Loucy (cell line): ENCODE measurements at regions not wholly inside any gene's neighbourhood (a gene's known extent, or its start where the extent isn't known, plus 50 kb on each side); places are given as distances from the start of the nearest gene placed in this dataset.

Experiments used
- EZH2phosphoT487 ChIP-seq: fragments of 200-600 bp; IDR thresholded peaks from 2 replicates; pipeline ENCODE4 v1.6.1; 2018; ENCODE audit warnings: antibody characterized with exemption, mild to moderate bottlenecking, moderate library complexity, borderline replicate concordance
- TF ChIP-seq, protein P1 (sequence below): fragments of 200-600 bp; sonication (generic); conservative IDR thresholded peaks from 2 replicates; pipeline ENCODE4 v1.5.1; 2014; ENCODE audit warnings: mild to moderate bottlenecking, antibody characterized with exemption, low read length

DNA sequence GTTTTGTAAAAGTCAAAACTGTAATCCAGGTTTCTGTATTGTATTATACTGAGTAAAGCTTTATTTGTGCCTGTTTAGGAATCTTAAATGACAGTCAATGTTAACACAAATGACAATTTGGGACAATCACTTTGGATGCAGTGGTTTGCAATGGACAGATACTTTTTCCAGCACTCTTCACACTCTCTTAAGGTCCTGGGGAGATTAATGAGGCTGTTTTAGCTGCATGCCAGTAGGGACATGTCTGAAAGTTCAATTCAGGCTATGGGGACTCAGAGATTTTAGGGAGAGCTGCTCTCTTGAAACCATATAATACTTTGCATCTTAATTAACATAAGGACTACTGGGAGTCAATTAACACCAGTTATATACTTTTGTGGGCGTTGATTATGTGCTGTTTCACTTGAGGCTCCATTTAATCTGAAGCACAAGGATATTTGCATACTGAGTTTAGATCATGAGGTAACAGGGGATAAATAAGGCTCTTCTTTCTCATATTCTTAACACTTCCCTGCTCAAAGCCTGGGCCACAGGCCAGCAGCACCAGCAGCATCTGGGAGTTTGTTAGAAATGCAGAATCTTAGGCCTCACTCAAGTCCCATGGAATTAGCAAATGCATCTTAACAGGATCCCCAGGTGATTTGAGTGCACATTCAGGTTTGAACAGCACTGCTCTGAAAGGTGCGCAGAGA is 972.8 kb downstream of the PLOD2 start:
- TF ChIP-seq, protein P1, sequence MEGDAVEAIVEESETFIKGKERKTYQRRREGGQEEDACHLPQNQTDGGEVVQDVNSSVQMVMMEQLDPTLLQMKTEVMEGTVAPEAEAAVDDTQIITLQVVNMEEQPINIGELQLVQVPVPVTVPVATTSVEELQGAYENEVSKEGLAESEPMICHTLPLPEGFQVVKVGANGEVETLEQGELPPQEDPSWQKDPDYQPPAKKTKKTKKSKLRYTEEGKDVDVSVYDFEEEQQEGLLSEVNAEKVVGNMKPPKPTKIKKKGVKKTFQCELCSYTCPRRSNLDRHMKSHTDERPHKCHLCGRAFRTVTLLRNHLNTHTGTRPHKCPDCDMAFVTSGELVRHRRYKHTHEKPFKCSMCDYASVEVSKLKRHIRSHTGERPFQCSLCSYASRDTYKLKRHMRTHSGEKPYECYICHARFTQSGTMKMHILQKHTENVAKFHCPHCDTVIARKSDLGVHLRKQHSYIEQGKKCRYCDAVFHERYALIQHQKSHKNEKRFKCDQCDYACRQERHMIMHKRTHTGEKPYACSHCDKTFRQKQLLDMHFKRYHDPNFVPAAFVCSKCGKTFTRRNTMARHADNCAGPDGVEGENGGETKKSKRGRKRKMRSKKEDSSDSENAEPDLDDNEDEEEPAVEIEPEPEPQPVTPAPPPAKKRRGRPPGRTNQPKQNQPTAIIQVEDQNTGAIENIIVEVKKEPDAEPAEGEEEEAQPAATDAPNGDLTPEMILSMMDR = no peak
- no peak for TF ChIP-seq EZH2phosphoT487
